ENCODE measurements at regions not wholly inside any gene's neighbourhood (a gene's known extent, or its start where the extent isn't known, plus 50 kb on each side); places are given as distances from the start of the nearest gene placed in this dataset.

DNA sequence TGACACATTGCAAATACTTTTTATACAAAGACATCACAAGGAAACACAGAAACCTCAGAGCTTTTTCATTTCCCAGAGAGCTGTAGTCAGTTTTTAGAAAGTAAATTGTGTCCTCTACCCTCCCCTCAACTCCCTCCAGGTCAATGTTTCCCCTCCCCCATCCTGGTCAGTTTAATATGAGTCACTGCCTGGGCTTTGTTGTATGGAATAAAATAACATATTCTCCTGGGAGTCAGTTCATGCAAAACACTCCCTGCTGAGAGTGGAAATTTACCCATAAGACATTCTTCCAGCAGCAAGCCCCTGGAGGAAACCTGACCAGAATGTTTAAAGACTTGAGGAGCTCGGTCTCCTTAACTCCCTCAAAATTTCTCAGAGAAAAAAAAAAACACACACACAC, 270.1 kb upstream of the LDB2 start:
- H3K4me1 ChIP-seq (replicated peaks; ENCODE audit: insufficient read depth) = no peaks in the 10 kb centered on the region
- no peaks in the 10 kb centered on the region for H3K27me3 ChIP-seq (ENCODE audit: insufficient read depth, low read depth)
- no peaks in the 10 kb centered on the region; the same call in 1 of the 2 replicates for H3K9me3 ChIP-seq (ENCODE audit: insufficient read depth, low read depth)
- H2AFZ ChIP-seq = no peak overlapping the region
- intact Hi-C loops (cut with micrococcal nuclease; ENCODE audit: unreplicated experiment) = no loop called here
- H3K4me3 ChIP-seq = no peak overlapping the region
- H3F3A ChIP-seq (ENCODE audit: insufficient read depth, low read depth) = no peaks in the 10 kb centered on the region
- H3K79me2 ChIP-seq (ENCODE audit: low read depth) = no peaks in the 10 kb centered on the region
- no TSS peak for BruUV-seq (replicated peaks)
- no peak for DNase-seq
- no peaks in the 10 kb centered on the region for H3K9me2 ChIP-seq (ENCODE audit: insufficient read depth)
- H3K27ac ChIP-seq = no peak overlapping the region
- POLR2A ChIA-PET (ENCODE audit: unreplicated experiment) = no interaction called here
- no peak overlapping the region for H3K4me2 ChIP-seq
- TF ChIP-seq EZH2 (IDR thresholded peaks at IDR 0.05; ENCODE audit: low read depth) = no peak
- TF ChIP-seq CTCF (conservative IDR thresholded peaks at IDR 0.05) = no peak
- no peaks in the 10 kb centered on the region for H3K36me3 ChIP-seq (ENCODE audit: low read depth)
- CTCF ChIA-PET = no interaction called here
- H4K20me1 ChIP-seq (ENCODE audit: insufficient read depth) = no peaks in the 10 kb centered on the region

GRCh38 chr4:17166954-17167353, 268.5 kb upstream of the LDB2 start:
- Histone ChIP-seq H3K4me1 (replicated peaks; ENCODE audit: insufficient read depth) (no peaks in the 10 kb centered on the region), H3K9me3 (ENCODE audit: insufficient read depth, low read depth) (no peaks in the 10 kb centered on the region), H2AFZ (no peak overlapping the region), H3K79me2 (ENCODE audit: low read depth) (no peaks in the 10 kb centered on the region), H3K27me3 (ENCODE audit: insufficient read depth, low read depth) (no peaks in the 10 kb centered on the region), H3K27ac (no peak overlapping the region), H3F3A (ENCODE audit: insufficient read depth, low read depth) (no peaks in the 10 kb centered on the region), H3K9me2 (ENCODE audit: insufficient read depth) (no peaks in the 10 kb centered on the region), H3K36me3 (ENCODE audit: low read depth) (no peaks in the 10 kb centered on the region), H3K4me3 (no peak overlapping the region), H4K20me1 (ENCODE audit: insufficient read depth) (no peaks in the 10 kb centered on the region), H3K4me2 (no peak overlapping the region)
- ChIA-PET POLR2A (ENCODE audit: unreplicated experiment) (no interaction called here), CTCF (no interaction called here)
- DNase-seq = no peak
- intact Hi-C loops (cut with micrococcal nuclease; ENCODE audit: unreplicated experiment) = no loop called here
- TF ChIP-seq EZH2 (IDR thresholded peaks at IDR 0.05; ENCODE audit: low read depth) (no peak), CTCF (conservative IDR thresholded peaks at IDR 0.05) (no peak)
- BruUV-seq (replicated peaks) = no TSS peak

DNA sequence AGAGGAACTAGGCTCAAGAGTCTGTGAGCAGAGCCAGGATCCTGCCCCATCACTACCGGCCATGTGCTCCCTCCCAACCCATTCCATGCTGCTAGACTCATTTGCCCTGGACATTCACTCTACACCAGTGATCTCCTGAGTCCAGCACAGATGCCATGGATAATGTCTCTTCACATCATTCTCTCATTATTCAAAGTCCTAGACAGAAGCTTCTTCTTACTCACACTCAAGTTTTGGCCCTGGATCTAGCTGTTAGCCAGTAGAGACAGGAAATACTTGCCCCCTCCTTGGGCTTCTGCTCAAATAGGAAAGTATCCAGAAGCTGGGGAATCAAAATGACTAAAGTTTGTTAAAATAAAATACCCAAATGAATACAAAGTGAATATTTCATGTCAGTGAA, 266.8 kb upstream of the LDB2 start:
- Histone ChIP-seq H3K9me2 (ENCODE audit: insufficient read depth) (no peaks in the 10 kb centered on the region), H3K4me3 (no peak overlapping the region), H3K27me3 (ENCODE audit: insufficient read depth, low read depth) (no peaks in the 10 kb centered on the region), H3K36me3 (ENCODE audit: low read depth) (no peaks in the 10 kb centered on the region), H3K27ac (no peak overlapping the region), H3F3A (ENCODE audit: insufficient read depth, low read depth) (no peaks in the 10 kb centered on the region), H4K20me1 (ENCODE audit: insufficient read depth) (no peaks in the 10 kb centered on the region), H2AFZ (no peak overlapping the region), H3K4me1 (replicated peaks; ENCODE audit: insufficient read depth) (no peaks in the 10 kb centered on the region), H3K9me3 (ENCODE audit: insufficient read depth, low read depth) (no peaks in the 10 kb centered on the region), H3K4me2 (no peak overlapping the region), H3K79me2 (ENCODE audit: low read depth) (no peaks in the 10 kb centered on the region)
- TF ChIP-seq CTCF (conservative IDR thresholded peaks at IDR 0.05) (no peak), EZH2 (IDR thresholded peaks at IDR 0.05; ENCODE audit: low read depth) (no peak)
- intact Hi-C loops (cut with micrococcal nuclease; ENCODE audit: unreplicated experiment) = no loop called here
- ChIA-PET POLR2A (ENCODE audit: unreplicated experiment) (no interaction called here), CTCF (no interaction called here)
- no peak for DNase-seq
- BruUV-seq (replicated peaks) = no TSS peak
